ENCODE measurements at regions not wholly inside any gene's neighbourhood (a gene's known extent, or its start where the extent isn't known, plus 50 kb on each side); places are given as distances from the start of the nearest gene placed in this dataset.

DNA sequence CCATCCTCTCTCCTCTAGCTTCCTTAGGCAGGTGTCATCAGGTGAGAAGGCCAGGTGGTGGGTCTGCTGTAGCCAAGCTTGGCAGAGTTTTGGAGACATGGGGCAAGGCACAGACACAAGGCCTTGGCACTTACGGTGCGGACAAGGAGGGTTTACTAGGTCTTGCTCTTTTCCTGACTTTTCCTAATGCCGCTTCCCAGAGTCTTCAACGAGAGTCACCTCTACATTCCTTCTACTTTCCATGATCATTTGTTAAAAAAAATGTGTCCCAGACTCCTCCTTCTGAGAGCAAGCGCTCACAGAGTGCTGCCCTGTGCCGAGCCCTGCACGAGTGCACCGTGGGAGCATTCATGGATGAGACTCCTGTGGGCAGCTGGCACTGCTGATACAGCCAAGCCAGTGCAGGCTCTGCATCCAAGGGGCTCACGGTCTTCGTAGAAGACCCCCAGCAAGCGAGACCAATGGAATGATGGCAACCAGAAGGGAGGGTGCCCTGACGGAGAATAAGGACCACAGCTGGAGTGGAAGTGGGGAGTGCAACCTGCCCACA, 243.0 kb upstream of the MKI67 start:
- DNase-seq: no peak

DNA sequence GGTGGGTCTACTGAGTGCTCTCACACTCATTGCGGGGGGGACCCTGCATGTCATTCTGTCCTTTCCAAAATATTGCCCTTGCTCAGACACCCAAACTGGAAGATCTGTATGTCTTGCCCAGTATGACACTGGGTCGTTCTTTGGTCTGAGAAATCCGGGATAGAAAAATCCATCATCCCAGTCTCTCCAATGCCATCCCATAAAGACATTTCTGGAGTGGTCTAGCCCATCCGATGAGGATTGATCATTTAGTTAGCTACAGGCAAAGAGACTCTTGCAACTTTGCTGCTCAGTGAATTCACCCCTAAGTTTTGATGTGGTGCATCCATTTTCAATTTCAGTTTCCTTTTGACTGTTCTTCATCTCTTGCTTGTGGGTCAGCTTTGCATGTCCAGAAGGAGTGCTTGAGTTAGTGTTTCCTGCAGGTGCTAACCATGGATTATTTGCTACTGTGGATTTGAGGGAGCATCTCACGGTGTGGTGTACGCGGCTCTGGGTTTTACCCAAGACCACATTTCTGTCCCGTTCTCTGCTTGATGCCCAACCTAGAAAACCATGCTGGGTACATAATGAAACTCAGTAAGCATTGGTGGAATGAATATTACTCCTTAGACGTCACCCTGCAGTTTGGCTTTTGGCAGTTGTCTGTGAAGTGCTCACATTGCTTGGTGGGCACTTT, 247.0 kb upstream of the MKI67 start:
- DNase-seq: no peak

DNA sequence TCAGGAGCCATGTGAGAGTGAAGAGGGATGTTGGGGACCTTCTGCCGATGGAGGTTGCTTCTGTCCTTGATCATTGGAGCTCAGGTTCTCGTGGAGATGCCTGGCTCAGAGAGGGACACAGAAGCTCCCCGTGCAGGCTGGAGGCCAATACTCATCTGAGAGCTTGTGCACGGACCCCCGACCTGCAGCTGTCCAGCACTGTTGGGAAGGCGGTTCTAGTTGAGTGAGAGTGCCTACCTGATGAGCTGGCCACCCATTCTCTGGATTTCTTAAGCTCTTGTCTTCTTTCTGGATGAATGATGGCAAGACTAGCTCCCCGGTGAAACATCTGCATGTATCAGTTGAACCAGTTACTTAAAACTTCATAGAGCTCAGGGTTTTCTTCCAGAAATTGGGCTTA, 247.6 kb upstream of the MKI67 start:
- DNase-seq: no peak

DNA sequence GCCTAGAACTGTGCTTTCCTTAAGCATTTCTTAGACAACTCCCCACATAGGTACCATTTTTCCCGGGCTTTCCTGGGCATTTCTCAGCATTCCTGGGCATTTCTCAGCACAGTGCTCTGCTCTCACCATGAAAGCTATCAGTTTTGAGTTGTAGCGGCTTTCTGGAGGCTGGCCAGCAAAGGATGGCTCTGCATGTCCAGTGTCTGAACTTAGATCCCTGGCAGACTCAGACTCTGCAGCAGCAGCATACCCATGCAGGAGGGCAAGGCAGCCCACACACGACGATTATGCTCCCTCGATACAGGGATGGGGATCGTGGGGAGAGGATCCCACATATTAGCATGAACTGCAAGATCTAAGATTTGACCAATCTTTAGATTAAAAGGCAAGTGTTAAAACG, 248.9 kb upstream of the MKI67 start:
- no peak for DNase-seq

DNA sequence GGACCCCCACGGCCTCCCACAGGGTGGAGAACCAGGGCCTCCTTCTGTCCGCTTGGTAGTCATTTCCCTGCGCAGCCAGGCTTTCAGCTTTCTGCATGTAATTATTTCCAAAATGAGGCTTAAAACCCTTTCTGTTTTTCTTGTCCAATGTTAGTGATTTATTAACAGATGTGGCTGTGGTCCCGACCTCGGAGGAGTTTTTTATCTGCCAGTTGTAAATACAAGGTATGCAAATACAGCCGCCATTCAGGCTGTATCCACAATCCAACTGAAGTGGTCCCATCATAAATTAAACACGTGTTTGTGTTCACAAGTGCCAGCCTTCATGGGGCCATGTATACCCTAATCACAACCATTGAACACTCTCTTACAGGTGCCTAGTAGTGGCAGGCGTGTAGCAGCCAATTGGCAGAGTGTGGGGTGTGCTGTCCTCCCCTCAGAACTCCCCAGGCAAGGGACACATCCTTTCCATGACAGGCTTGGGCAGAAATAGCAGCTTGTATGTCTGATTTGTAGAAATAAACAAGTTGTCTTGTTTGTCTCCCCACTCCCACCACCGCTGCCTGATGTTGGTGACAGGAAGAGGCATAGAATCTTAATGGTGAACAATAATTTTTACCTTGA, 251.3 kb upstream of the MKI67 start:
- no peak for DNase-seq

DNA sequence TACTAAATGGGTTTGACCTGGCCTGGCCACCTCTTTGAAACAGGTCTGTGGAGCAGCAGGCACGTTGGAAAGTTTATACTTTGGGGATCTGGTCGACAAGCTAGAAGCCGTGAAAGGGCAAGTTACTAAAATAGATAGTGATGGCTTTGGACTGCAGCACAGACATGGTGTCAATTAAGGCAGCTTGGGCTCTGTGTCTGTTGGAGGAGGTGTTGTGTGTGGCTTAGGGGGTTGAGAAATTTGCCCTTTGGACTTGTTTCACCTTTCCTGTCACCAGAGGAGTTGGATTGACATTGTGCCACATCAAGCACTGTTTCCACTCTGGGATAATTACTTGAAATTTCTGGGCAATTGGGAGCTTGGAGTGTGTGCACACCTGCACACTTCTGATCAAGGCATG, 251.8 kb upstream of the MKI67 start:
- DNase-seq: no peak

DNA sequence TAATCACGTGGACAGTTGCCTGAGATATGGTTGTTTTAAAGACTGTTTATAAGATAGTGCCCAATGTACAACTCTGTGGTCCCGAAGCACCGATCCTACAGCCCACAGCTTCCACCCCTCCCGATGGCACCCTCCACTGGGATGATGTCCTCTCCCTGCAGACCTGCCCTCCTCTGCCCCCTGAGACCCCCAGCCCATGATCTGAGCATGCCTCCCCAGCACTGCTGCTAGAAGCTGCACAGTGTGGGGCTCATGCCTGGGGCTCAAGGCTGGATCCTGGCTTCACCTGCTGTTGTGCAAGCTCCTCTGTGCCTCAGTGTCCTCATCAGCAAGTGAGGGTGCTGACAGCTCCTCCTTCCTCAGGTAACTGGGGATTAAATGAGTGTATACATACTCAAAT, 254.7 kb upstream of the MKI67 start:
- no peak for DNase-seq

DNA sequence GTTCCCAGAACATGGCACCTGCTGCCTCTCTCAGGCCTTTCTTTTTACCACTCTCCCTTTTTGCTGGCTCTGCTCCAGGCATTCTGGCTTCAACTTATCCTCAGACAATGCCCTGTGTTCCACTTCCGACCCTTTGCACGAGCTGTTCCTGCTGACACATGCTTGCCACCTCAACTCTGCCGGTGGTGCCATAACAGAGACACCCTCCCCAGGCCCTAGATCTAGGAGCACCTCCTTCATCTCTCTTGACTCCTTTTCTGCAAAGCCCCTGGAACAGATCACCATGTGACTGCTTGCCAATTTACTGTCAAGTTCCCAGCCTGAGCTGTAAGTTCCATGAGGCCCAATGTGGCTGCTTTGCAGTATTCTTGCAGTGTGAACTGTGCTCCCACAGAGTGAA, 256.0 kb upstream of the MKI67 start:
- DNase-seq: no peak

DNA sequence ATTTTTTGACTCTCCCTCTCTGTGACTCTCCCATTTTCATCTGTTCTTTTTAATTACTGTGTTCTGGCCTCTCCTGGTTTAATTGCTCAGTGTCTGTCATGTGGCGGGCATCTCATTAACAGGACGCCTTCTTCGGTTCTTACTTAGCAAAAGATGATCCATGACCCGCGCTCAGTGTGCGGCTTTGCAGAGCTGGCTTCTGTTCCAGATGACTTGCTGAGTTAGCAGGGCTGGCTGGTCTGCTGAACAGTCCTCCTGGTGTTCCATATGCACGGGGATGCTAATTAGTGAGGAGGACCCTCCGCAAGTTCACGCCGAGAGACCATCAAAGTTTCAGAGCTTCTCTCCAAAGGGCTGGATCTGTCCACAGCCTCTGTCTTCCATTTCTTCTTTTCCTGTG, 258.6 kb upstream of the MKI67 start:
- DNase-seq: no peak

DNA sequence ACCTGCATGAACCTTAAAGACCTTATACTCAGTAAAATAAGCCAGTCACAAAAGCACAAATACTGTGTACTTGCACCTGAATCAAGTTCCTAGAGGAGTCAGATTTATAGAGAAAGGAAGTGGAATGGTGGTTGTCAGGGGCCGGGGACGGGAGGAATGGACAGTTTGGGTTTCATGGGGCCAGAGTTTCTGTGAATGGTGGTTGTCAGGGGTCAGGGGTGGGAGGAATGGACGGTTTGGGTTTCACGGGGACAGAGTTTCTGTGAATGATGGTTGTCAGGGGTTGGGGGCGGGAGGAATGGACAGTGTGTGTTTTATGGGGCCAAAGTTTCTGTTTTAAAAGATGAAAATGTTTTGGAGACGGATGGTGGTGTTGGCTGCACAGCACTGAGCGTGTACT, 260.0 kb upstream of the MKI67 start:
- DNase-seq: no peak

DNA sequence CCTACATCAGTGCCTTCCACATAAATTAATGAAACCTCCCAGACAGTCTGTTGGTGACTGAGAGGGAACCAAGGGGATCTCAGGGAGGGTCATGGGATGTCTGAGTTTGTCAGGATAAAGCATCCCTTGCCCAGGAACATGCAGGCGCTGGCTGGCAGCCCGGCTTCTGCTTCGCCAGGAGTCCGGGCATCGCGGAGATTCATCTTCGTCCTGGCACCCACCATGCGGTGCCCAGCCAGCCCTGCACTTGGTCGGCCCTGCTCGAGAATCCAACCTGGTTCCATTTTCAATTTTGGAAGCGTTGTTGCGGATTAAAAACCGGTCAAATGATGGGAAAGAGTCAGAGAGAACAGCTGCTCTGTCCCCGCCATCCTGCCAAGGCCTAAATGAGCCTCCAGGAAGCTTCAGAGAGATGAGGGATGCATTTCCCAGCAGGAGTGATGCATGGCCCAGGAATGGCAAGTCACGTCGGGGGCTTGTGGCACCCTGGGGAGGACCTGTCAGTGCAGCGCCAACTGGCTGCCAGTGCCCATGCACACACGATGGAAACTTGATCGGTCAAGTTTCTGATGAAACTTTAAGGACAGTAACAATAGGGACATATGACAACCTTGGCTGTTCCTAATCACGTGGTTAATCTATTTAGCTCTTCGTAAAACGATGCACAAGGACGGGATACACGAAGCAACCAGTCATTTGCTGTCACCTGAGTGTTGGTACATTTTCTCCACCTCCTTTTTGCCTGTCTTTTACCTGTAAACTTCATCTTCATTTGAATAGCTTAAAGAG, 260.8 kb upstream of the MKI67 start:
- no peak for DNase-seq

DNA sequence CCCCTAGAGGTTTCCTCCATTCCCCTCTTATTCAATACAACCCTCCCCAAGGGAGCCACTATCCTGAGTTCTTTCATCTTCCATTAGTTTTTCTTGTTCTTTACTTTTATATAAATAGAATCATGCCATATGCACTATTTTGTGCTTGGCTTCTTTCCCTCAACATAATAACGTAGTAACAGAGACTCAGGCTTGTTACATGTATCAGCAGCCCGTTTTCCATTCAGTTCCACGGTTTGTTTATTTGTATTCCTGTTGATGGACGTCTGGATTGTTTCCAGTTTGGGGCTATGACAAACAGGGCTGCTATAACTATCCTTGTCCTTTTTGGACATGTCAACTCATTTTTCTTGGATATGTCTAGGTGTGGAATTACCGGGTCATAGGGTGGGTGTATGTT, 264.4 kb upstream of the MKI67 start:
- DNase-seq: no peak

DNA sequence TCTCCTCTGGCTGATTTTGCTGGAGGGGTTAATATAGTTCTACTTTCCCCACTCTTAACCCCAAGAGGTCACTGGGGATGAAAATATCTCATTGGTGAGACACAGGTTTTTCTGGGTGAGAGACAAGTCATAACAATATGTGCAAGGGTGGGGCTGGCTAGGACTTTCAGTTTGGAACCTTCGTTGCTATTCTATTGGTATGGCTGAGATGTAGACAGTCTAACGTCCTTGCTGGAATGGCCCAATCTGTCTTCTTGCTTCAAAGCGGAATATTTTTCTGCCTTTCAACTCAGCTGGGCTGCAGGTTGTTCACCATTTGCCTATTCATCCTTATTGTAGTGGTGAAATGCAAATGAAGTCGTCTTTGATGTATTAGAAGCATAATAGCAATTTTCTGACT, 267.3 kb upstream of the MKI67 start:
- DNase-seq: no peak

DNA sequence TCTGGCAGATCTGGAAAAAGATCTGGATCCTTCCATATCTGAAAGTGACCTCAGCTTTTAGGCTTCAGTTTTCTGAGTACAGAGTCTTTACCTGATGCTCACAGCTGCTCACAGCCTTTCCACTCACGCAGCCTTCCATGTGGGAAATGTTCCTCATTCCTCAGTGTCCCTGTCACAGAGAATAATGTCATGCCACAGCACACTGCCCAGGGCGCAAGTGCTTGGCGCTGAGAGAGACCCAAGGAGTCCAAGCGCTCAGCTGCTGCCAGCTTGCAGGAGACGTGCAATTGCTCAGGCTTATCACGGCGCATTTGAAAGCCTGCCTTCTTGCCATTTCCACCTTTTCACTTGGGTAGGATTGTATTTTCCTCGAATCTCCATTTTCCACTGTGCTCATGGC, 271.9 kb upstream of the MKI67 start:
- no peak for DNase-seq

DNA sequence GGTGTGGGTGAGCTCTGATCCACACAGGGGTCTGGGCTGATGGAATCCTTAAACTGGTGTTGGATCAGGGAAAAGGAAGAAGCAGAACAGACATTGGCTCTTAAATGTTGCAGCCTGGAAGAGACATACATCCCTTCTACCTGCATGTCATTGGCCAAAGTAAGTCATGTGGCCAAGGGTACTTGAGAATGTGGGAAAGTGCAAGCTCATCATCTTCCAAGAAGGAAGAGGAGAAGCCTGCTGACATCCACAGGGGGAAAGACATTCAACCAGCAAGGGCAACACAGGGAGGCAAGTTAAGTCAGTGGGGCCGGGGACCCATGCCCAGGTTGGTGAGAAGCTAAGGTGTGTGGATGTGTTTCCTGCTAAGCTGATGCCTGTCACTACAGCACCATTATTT, 272.8 kb upstream of the MKI67 start:
- DNase-seq: no peak

DNA sequence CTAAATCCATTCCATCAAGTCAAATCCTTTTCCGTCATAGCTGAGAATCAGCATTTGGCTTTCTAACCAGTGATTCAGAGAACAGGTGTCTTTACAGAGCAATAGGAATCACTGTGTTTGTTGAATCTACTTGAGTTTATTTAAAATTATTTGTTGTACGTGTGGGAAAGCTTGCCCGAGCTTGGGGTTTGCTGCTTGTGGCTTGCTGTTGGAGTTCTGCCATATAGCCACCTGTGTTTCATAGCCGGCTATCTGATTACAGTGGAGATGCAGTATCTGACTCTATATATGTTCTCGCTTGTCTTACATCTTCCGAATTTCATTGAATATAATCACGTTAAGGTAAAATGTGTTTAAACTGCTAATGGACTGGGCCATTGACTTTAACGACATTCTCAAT, 274.3 kb upstream of the MKI67 start:
- DNase-seq: no peak

DNA sequence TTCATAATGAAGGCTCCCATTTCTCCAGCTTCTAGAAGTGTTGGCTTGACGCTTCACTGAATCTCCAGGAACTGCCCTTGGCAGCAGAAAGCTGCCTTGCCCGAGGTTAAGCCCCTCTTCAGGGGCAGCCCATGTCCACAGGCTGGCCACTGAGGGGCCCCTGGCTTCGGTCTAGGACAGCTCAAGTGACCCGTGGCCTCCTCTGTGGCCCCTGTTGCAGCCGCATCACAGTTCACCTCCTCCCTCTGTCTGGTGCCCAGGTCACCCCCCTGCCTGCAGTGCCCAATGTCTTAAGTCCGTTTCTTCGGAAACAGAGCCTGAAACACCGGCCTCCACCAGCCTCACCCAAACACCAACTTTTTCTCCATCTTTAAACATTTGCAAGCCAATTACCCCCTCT, 279.2 kb upstream of the MKI67 start:
- no peak for DNase-seq

DNA sequence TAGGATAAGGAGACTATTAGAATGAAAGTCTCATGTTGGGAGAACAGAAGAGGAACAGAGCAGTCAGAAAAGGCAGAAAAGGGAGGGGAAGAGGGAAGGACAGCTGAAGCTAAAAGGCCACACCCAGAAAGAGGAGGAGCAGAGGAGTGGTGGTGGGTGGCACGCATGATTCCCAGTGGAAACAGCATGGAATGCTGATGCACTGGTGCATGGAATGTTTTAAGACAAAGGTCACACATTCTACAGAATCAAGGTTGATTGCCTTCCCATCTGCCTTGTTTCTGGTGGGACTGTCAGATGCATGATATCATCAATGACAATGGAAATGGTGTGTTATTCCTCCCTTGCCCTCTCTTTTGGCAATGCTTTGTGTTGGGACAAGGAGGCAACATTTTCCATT, 285.4 kb upstream of the MKI67 start:
- no peak for DNase-seq

DNA sequence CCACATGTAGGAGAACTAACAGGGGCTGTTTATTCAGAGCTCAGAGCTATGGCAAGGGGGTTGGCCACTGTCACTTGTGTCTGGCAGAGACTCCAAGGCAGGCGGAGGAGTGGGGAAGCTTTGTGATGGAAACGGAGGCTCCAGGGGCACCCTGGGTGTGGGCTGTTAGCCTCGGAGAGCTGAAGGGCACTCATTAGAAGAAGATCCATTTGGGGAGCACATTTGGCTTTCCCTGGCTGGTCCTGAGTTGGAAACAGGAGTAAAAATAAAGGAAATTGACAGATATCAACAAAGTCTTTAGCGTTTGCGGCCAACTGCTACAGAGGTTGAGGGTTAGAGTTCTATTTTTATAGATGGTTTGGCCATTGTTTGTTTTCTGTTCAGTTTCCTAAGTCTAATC, 288.3 kb upstream of the MKI67 start:
- no peak for DNase-seq

DNA sequence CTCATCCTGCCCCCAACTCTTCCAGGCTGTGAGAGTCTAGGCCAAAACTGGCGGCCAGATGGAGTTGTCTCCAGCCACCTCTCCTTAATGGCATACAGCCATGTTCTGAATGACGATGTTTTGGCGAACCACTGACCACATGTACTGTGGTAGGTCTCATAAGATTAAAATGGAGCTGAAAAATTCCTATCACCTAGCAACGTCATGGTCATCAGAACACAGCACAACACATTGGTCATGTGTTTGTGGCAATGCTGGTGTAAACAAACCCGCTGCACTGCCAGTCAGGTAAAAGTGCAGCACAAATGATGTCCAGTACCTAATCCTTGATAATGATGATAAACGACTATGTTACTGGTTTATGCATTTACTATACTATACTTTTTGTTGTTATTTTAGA, 290.0 kb upstream of the MKI67 start:
- DNase-seq: no peak

DNA sequence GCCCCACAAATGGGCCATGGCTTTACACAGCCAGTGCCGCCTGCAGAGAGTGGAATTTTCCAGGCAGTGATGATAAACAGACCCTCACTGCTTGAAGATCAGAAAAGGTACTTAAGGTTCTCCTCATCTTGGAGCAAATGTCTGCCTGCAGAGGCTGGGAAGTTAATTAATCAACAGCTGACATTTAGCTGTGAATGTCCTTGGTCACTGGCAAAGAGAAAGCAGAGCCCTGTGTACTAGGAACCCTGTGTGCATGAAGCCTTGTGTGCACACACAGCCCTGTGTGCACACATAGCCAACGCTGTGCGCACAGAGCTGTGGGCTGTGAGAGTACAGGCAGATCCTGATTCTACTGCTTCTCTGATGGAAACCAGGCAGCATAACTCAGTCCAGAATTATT, 291.6 kb upstream of the MKI67 start:
- no peak for DNase-seq

DNA sequence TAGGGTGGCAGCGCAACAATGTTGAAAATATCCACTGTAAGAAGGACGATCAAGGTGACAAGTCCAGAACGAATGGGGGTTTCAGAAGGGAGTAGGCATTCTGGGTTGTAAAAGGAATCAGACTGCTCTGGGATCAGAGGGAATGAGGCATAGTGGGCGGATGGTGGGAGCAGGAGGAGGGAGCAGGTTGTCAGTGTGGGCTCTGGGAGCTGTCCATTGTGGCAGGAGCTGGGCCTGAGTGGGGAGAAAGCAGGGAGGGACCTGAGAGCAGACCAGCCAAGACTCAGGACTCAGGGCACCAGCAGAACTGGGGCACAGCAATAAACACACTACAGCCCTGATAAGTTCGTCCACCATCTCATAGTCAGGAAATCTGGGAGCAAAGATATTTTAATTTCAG, 292.6 kb upstream of the MKI67 start:
- DNase-seq: no peak
